ENCODE measurements at regions not wholly inside any gene's neighbourhood (a gene's known extent, or its start where the extent isn't known, plus 50 kb on each side); places are given as distances from the start of the nearest gene placed in this dataset.
"Not testable (repeated sequence)": the region's sequence is repeated elsewhere in the genome, so short reads cannot be mapped to it uniquely, and the experiment has no call there.

DNA sequence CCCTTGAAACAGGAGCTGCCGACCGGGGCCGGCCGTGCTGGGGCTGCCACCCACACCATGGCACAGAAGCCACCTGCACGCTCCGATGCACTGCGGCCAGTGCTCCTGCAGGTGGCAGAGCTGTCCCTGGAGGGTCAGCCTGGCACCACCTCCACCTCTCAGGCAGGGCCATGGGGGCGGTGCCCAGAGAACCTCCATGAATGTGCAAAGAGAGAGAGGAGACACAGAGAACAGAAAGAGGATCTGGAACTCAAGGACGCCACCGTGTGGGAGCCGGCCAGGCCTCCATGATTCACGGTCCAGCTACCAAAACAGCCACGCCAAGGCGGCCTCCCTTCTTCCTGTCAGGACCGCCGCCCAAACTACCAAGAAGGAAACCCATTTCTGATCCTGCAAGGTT, 5397.7 kb upstream of the TPTE start:
- not testable (repeated sequence) for DNase-seq (ENCODE audit: extremely low read depth, low read depth)
- TF ChIP-seq, protein P1, sequence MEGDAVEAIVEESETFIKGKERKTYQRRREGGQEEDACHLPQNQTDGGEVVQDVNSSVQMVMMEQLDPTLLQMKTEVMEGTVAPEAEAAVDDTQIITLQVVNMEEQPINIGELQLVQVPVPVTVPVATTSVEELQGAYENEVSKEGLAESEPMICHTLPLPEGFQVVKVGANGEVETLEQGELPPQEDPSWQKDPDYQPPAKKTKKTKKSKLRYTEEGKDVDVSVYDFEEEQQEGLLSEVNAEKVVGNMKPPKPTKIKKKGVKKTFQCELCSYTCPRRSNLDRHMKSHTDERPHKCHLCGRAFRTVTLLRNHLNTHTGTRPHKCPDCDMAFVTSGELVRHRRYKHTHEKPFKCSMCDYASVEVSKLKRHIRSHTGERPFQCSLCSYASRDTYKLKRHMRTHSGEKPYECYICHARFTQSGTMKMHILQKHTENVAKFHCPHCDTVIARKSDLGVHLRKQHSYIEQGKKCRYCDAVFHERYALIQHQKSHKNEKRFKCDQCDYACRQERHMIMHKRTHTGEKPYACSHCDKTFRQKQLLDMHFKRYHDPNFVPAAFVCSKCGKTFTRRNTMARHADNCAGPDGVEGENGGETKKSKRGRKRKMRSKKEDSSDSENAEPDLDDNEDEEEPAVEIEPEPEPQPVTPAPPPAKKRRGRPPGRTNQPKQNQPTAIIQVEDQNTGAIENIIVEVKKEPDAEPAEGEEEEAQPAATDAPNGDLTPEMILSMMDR (IDR thresholded peaks at IDR 0.05; ENCODE audit: low read depth, low read length): peak; percentile 22

DNA sequence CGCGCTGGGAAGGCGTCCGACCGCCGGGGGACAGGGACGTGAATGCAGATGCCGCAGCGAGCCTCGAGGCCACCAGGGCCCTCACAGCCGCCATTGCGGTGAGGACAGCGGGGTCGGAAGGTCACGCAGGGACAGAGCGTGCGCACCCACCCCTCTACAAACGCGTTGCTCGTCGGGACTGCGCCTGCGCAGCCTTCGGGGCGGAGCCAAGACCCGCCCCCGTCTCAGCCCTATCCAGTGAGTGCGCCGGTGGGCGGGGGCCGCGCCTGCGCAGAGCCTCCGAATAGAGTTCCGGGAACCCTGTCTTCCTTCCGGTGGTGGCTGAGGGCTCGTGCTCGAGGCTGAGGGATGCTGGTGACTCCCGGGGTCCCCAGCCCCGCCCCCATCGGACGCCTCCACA, 5393.1 kb upstream of the TPTE start:
- peak; percentile 62 for DNase-seq (ENCODE audit: extremely low read depth, low read depth)

DNA sequence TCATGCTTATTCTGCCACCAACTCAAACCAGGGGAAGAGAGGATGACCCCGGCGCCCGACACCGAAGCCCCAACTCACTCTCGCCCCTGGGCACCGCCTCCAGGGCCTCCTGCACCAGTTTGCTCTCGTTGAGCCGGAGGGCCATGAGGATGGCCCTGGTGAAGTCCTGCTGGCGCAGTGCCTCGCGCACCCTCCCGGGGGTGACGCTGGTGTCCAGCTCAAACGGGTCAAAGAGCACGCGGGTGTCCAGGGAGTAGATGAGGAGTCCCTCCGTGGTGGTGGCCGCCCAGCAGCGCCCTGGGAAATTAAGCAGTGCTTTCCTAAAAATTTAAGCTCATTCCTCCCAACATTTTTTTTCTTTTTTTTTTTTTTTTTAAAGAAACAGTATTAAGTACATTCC, 5387.6 kb upstream of the TPTE start:
- not testable (repeated sequence) for DNase-seq (ENCODE audit: extremely low read depth, low read depth)

DNA sequence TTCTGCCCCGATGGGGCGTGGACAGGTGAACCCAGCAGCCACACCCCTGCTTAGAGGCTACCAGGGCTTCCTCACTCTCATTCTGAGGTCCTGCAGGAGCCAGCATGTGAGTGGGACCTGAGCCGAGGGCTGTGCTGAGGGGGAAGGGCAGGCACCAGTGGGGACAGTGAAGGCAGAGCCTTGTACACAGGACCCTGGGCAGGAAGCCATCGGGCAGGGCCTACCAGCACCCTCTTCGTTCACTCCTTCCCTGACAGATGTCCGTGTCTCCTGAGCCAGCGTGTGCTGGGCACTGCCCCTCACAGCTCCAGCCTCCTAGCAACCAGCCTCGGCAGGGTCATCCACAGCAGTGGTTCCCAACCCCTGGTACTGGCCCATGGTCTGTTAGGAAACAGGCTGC, 5385.0 kb upstream of the TPTE start:
- not testable (repeated sequence) for DNase-seq (ENCODE audit: extremely low read depth, low read depth)

DNA sequence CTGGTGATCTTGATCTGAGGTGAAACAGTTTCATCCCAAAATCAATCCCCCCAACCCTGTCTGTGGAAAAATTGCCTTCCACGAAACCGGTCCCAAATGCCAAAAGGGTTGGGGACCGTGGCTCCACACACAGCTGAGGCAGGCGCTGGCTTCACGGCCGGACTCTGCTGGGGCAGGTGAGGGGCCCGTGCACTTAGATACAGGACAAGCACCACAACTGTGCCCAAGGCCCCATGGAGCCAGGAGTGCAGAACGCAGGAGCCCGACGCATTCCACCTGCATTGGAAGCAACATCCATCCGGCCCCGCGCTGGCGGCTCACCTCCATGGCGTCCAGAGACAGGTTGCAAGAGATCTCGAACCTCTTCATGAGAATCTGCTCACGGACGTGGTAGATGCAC, 5384.4 kb upstream of the TPTE start:
- not testable (repeated sequence) for DNase-seq (ENCODE audit: extremely low read depth, low read depth)

DNA sequence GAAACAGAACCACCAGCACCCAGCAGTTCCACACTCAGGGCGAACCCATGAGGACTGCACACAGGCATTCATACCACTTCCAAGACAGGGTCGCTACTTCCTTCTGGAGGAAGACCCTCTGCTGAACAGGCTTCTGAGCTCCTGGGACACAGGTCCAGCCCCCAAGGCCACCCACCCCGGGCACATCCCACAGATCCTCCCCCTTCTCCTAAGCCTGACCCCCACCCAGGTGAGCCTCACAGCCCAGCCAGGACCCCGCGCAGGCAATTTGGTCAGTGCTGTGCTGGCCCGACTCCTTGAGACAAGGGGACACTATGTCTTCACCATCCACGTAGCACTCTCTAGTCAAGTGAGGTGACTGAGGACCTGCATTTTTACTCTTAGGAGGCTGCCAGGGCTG, 5382.7 kb upstream of the TPTE start:
- not testable (repeated sequence) for DNase-seq (ENCODE audit: extremely low read depth, low read depth)

DNA sequence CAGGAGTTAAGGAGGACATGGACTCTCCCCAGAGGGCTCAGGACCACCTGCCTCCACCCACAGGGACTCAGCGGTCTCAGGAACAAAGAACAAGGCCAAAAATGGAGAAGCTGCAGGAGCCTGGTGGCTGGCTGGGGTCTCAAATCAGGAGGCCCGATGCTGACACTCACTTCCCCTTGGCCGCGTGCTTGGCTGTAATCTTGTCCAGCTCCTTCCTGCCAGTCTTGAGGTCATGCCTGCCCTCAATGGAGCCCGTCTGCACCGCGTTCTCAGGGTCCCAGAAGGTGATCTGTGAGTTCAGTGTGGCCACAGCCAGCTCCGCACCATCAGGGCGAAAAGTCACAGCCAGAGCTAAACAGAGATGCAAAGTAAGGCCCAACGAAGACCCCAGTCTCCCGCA, 5381.9 kb upstream of the TPTE start:
- DNase-seq (ENCODE audit: extremely low read depth, low read depth): not testable (repeated sequence)

DNA sequence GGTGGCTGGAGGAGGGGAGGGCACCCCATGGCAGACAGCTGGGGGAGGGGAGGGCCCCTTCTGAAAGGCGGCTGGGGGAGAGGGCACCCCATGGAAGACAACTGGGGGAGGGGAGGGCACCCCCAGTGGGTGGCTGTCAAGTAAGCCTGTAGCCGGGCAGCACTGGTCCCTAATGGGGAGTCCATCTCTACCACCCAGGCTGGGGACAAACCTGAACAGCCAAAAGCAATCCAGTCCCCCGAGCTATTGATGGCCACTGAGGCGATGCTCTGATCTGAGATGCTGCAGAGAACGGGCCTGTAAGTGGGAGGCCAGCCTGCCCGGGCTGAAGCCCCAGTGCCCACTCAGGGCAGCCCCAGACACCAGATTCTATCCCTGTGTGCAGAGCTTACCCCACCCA, 5378.4 kb upstream of the TPTE start:
- DNase-seq (ENCODE audit: extremely low read depth, low read depth): not testable (repeated sequence)

DNA sequence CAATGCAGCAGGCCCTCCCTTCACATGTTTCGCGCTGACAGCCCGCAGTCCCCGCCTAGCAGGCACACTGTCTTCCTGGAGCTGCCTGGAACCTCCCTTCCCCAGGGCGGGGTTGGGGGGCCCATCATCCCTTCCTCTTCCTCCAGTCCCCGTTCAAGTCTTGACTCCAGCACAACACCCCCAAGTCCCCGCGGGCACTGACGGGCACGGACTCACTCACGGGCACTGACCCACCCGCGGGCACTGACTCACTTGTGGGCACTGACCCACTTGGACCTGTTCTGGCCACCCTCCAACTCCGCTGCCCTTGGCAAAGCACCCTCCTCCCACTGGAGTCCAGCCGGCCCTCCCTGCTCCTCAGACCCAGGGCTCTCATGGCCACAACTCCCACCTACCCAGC, 5376.7 kb upstream of the TPTE start:
- DNase-seq (ENCODE audit: extremely low read depth, low read depth): not testable (repeated sequence)

DNA sequence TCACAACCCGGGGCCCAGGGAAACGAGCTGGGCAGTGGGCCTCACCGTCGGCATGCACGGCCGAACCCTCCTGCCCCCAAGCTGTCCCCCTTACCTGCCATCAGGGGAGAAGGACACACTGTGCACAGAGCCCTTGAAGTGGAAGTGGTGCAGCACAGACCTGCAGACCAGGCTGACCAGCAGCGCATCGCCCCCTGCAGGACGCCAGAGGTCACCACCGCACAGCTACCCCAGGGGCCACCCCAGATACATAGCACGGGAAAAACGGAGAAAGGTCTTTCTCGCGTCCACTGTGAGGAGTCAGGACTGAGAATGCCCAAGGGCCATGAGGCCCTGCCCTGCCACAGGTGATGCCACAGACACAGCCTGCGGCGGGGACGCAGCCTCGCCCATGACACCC, 5373.7 kb upstream of the TPTE start:
- not testable (repeated sequence) for DNase-seq (ENCODE audit: extremely low read depth, low read depth)

DNA sequence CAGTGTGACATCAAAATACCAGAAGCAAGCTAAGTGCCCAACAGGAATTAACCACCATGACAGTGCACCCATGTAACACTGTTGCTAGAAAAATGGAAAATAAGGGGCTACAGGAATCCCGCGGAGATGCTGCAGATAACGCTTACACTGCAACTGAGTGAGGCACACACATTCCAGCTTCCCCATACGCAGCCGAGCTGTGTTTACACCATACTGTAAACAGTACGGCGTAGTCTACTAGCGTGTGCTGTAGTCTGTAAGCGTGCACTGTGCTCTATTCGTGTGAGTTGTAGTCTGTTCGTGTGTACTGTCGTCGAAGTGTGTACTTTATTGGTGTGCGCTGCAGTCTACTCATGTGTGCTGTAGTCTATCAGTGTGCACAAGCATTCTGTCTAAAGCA, 5372.2 kb upstream of the TPTE start:
- not testable (repeated sequence) for DNase-seq (ENCODE audit: extremely low read depth, low read depth)

DNA sequence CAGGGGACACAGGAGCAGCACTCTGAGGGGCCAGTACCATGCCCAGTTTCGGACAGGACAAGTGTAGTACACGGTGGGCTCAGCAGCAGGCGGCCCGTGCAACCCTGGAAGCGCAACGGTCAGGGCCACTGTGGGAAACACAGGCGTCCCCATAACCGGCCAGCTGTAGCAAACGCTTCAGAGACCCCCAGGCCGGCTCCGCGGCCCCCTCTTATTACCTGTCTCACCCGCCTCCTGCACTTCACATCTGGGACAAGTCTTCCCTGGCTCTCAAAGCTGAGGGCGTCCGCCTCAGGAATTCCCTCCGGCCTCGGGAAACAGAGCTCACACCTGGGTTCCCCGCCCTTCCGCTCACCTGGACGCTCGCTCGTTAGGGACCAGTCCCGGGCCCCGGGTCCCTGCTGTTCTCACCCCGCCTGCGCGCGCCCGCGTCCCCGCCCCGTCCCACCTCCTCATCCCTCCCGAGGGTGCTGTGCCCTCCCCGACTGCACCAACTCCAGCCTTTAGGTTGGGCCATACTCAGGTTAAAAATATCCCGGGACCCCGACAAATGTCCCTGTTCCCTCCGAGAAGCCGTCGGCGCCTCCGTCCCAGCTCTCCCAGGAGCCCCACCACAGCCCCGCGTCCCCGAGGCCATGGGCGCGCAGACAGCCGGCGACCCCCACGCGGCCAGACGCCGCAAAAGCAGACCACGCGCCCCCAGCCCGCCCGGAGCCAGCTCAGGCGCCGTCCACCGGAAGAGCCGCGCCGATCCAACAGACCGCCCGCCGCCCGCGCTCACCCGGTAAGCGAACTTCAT, 5367.3 kb upstream of the TPTE start:
- DNase-seq (ENCODE audit: extremely low read depth, low read depth): not testable (repeated sequence)

DNA sequence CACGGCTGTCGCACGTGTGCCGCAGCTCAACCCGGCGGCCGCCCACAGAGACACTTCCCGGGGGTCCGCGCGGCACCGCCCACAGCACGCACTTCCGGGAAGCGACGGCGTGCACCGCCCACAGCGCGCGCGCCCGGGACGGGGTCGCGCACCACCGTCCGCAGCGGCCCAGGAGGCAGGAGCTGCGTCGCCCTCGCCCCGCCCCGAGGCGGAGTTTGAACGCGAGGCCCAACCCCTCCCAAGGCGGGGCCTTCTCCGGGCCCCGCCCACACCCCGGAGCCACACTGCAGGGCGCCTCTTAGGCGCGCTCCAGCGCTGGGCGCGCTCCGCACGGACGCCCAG, 5366.8 kb upstream of the TPTE start:
- peak; percentile 41 for DNase-seq (ENCODE audit: extremely low read depth, low read depth)

DNA sequence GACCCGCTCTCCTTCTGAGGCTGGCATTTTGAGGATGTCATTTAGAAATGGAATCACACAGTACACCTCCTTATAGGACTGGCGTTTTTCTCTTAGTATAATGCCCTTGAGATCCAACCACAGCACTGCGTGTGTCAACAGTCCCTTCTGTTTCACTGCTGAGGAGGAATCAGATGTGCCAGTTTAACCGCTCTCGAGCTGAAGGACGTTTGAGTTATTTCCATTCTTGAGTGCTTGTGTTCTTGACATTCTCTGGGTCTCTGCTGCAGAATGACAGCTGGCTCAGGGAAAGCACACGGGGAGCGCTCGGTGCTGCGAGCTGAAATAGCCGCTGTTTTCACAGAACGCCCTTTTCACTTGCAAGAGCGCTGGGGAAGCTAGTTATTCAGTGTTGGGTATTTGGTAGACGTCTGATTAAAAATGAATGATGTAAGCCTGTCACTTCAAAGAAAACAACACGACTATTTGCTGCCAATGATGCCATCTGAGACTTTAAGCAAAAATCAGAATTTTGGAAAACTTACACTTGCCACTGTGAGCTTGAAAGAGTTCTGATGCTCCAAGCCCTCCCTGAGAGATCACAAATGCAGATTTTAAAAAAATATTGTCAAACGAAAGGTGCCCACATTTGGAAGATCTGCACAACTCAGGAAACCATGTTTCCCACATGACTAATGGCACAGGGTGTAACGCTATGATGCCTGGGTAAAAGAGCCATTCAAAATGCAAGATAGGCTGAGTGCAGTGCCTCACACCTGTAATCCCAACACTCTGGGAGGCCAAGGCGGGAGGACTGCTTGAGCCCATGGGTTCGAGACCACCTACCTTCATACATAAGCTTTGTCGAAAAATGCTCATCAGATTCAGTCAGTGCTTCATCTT, 5358.4 kb upstream of the TPTE start:
- not testable (repeated sequence) for DNase-seq (ENCODE audit: extremely low read depth, low read depth)

DNA sequence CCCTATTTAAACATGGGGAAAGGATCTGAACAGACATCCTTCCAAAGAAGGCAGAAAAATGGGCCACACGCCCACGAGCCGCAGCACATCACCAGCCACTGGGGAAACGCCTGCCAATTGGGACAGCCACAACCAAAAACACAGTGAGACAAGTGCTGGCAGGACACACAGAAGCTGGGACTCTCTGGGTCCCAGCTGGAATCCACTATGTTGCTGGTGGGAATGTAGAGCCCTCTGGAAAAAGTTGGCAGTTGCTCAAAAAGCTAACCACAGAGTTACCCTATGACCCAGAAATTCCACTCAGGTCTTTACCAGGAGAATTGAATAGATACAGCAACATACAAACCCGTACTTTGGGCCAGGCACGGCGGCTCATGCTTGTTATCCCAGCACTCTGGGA, 5355.6 kb upstream of the TPTE start:
- not testable (repeated sequence) for DNase-seq (ENCODE audit: extremely low read depth, low read depth)

All from AG09319 (cell line).